AG10803 (cell line): ENCODE measurements at regions not wholly inside any gene's neighbourhood (a gene's known extent, or its start where the extent isn't known, plus 50 kb on each side); places are given as distances from the start of the nearest gene placed in this dataset.
A peak's percentile ranks its signal among the peaks of the same experiment; 100 is the strongest.

ENCODE experiments used
- DNase-seq: peaks from one replicate; pipeline ENCODE4 v3.0.0; 2010; ENCODE audit warnings: low read depth
- H3K4me3 ChIP-seq: 2 replicates; pipeline ENCODE4 v1.5.1; 2011; ENCODE audit warnings: mild to moderate bottlenecking, low read length, control low read depth
- CTCF ChIP-seq: conservative IDR thresholded peaks from 2 replicates; pipeline ENCODE4 v1.5.1; 2011; ENCODE audit warnings: mild to moderate bottlenecking, low read length, control low read depth, inconsistent platforms

GRCh38 chr11:92306966-92307510 lies 82.4 kb downstream of the FAT3 start:
- H3K4me3 ChIP-seq: no peak overlapping the region
- no peak for DNase-seq
- no peak for TF ChIP-seq CTCF

GRCh38 chr11:92308366-92308765 lies 83.7 kb downstream of the FAT3 start:
- peak; percentile 37 for DNase-seq
- TF ChIP-seq CTCF: no peak
- H3K4me3 ChIP-seq: no peak overlapping the region

- DNase-seq: peak; percentile 47
- peak; percentile 21 for TF ChIP-seq CTCF
- H3K4me3 ChIP-seq: no peak overlapping the region
Observed at GRCh38 chr11:92311616-92312449, 87.2 kb downstream of the FAT3 start.

GRCh38 chr11:92313784-92314183 lies 89.2 kb downstream of the FAT3 start:
- H3K4me3 ChIP-seq: no peak overlapping the region
- DNase-seq: no peak
- TF ChIP-seq CTCF: no peak

GRCh38 chr11:92314499-92314898 lies 89.9 kb downstream of the FAT3 start:
- no peak for TF ChIP-seq CTCF
- no peak overlapping the region for H3K4me3 ChIP-seq
- peak; percentile 65 for DNase-seq

GRCh38 chr11:92316106-92316809 lies 91.6 kb downstream of the FAT3 start:
- DNase-seq: no peak
- TF ChIP-seq CTCF: no peak
- no peak overlapping the region for H3K4me3 ChIP-seq
